NB4 (cell line): ENCODE measurements at regions not wholly inside any gene's neighbourhood (a gene's known extent, or its start where the extent isn't known, plus 50 kb on each side); places are given as distances from the start of the nearest gene placed in this dataset.

Source experiments
- CTCF ChIP-seq: IDR thresholded peaks from one replicate; pipeline ENCODE4 v1.5.1; 2012; ENCODE audit warnings: low read depth, low read length
- MAX ChIP-seq: IDR thresholded peaks from 2 replicates; pipeline ENCODE4 v1.6.1; 2011; ENCODE audit warnings: low read depth, low read length
- POLR2A ChIP-seq: IDR thresholded peaks from 2 replicates; pipeline ENCODE4 v1.6.1; 2011; ENCODE audit warnings: mild to moderate bottlenecking; ENCODE audit not compliant: insufficient read length; ENCODE audit errors: extremely low read depth

GRCh38 chr11:91239359-91239758, 985.3 kb upstream of the FAT3 start:
- TF ChIP-seq CTCF (no peak), MAX (no peak), POLR2A (no peak)
